Endothelial cell of umbilical vein (primary cell): ENCODE measurements at regions not wholly inside any gene's neighbourhood (a gene's known extent, or its start where the extent isn't known, plus 50 kb on each side); places are given as distances from the start of the nearest gene placed in this dataset.

Experiments
- BruUV-seq: library from RNA; stranded (reverse); fragments of 400-500 nt; replicated peaks from 2 replicates; lab custom pipeline; 2021; lab: Mats Ljungman, UMichigan
- CTCF ChIA-PET: fragments of 300-600, 350-600 bp; sonication (Branson Sonifier 250); formaldehyde crosslinking; loops from one replicate; lab custom pipeline; 2021; ENCODE audit warnings: antibody characterized with exemption, inconsistent platforms; lab: Charles Lee
- POLR2A ChIA-PET: fragments of 300-600, 350-600 bp; sonication (Branson Sonifier 250); formaldehyde crosslinking; loops from one replicate; lab custom pipeline; 2021; ENCODE audit warnings: antibody characterized with exemption, inconsistent platforms; lab: Charles Lee
- DNase-seq: peaks from one replicate; pipeline ENCODE4 v3.0.0-alpha.2; 2011; ENCODE audit warnings: low read depth, low spot score
- FAIRE-seq: peaks from 2 replicates; lab custom pipeline; 2011; peaks lifted over from hg19 to GRCh38; lab: Jason Lieb, UNC
- H2AFZ ChIP-seq: 2 replicates; pipeline ENCODE4 v1.6.0; 2012; ENCODE audit warnings: low read depth, low read length, control low read depth, inconsistent platforms
- H3K27ac ChIP-seq: 2 replicates; pipeline ENCODE4 v1.5.1; 2011; ENCODE audit warnings: low read depth, mild to moderate bottlenecking, control low read depth, low read length, moderate library complexity; ENCODE audit not compliant: insufficient read depth
- H3K27me3 ChIP-seq, 2 experiments: 2 replicates each; pipeline versions ENCODE4 v1.6.0 to v1.6.1; 2011; ENCODE audit warnings: low read length in 2 of 2, mixed read lengths in 1 of 2; ENCODE audit not compliant: control insufficient read depth in 2 of 2, insufficient read depth in 2 of 2
- H3K36me3 ChIP-seq, 2 experiments: 2 replicates in 1 of 2; 3 replicates in 1 of 2; pipeline ENCODE4 v1.5.1; 2011; ENCODE audit warnings: low read length in 2 of 2, mild to moderate bottlenecking in 1 of 2, moderate library complexity in 1 of 2; ENCODE audit not compliant: control insufficient read depth in 2 of 2, insufficient read depth in 2 of 2; ENCODE audit errors: extremely low read depth in 1 of 2
- H3K4me1 ChIP-seq: 3 replicates; pipeline ENCODE4 v1.5.1; 2011; ENCODE audit warnings: mild to moderate bottlenecking, low read length; ENCODE audit not compliant: control insufficient read depth, insufficient read depth; ENCODE audit errors: extremely low read depth
- H3K4me2 ChIP-seq: 2 replicates; pipeline ENCODE4 v1.6.1; 2011; ENCODE audit warnings: low read length, control low read depth, mixed read lengths; ENCODE audit not compliant: insufficient read depth
- H3K4me3 ChIP-seq, 3 experiments: fragments of 200-600 bp in 1 of 3; sonication (generic), shearing (Covaris generic) in 1 of 3; replicated peaks in 1 of 3; 2 replicates each; pipeline ENCODE4 v1.5.1; 2011 to 2016; ENCODE audit warnings: control low read depth in 3 of 3, low read length in 3 of 3, mild to moderate bottlenecking in 2 of 3, inconsistent platforms in 1 of 3, low read depth in 1 of 3, moderate library complexity in 1 of 3; ENCODE audit not compliant: insufficient read depth in 1 of 3
- H3K79me2 ChIP-seq: 2 replicates; pipeline ENCODE4 v1.6.0; 2012; ENCODE audit warnings: low read length, inconsistent platforms; ENCODE audit not compliant: control insufficient read depth, insufficient read depth
- H3K9ac ChIP-seq: replicated peaks from 2 replicates; pipeline ENCODE3; 2011; ENCODE audit warnings: low read length, control low read depth; ENCODE audit not compliant: insufficient read depth; ENCODE audit errors: extremely low read depth
- H3K9me1 ChIP-seq: replicated peaks from 3 replicates; pipeline ENCODE4 v1.6.0; 2011; ENCODE audit warnings: mild to moderate bottlenecking, low read length; ENCODE audit not compliant: control insufficient read depth, insufficient read depth; ENCODE audit errors: extremely low read depth
- H3K9me3 ChIP-seq: replicated peaks from 2 replicates; pipeline ENCODE4 v1.5.1; 2012; ENCODE audit warnings: low read length, inconsistent platforms; ENCODE audit not compliant: control insufficient read depth, insufficient read depth
- H4K20me1 ChIP-seq: replicated peaks from 2 replicates; pipeline ENCODE3; 2011; ENCODE audit warnings: mild to moderate bottlenecking, low read length; ENCODE audit not compliant: control insufficient read depth, insufficient read depth; ENCODE audit errors: extremely low read depth
- EZH2 ChIP-seq: IDR thresholded peaks from 2 replicates; pipeline ENCODE4 v1.6.1; 2012; ENCODE audit warnings: borderline replicate concordance, low read depth, mild to moderate bottlenecking, moderate library complexity, low read length, inconsistent platforms; ENCODE audit not compliant: severe bottlenecking
- FOS ChIP-seq: IDR thresholded peaks from 2 replicates; pipeline ENCODE4 v1.6.1; 2011; ENCODE audit warnings: mild to moderate bottlenecking, low read length, moderate library complexity, borderline replicate concordance; ENCODE audit not compliant: insufficient read depth
- GATA2 ChIP-seq: IDR thresholded peaks from 2 replicates; pipeline ENCODE4 v1.7.0; 2011; ENCODE audit warnings: low read depth, mild to moderate bottlenecking, moderate library complexity, mixed read lengths, low read length; ENCODE audit not compliant: insufficient read length, insufficient read depth
- JUN ChIP-seq: IDR thresholded peaks from 2 replicates; pipeline ENCODE4 v1.6.1; 2011; ENCODE audit warnings: borderline replicate concordance, low read depth; ENCODE audit not compliant: insufficient read length, insufficient read depth
- POLR2A ChIP-seq: IDR thresholded peaks from 2 replicates; pipeline ENCODE4 v1.6.1; 2012; ENCODE audit warnings: low read depth, mild to moderate bottlenecking, control low read depth, low read length
- POLR2AphosphoS5 ChIP-seq: IDR thresholded peaks from 2 replicates; pipeline ENCODE4 v1.6.1; 2012; ENCODE audit warnings: low read depth, mild to moderate bottlenecking, control low read depth, low read length, moderate library complexity; ENCODE audit not compliant: insufficient read depth
- dilution Hi-C: fragments of 300-500 bp; cut with MboI; formaldehyde crosslinking; loops from one replicate; pipeline ENCODE4 v1.15.0; 2019; ENCODE audit warnings: low sequenced_read_pairs; ENCODE audit not compliant: extremely low pct_ligation_motif_present
- intact Hi-C: fragments of 100-400 bp; cut with micrococcal nuclease; formaldehyde crosslinking; loops from one replicate; pipeline ENCODE4 v1.10.0; 2022
- TF ChIP-seq, protein P1 (sequence below), 2 donors: IDR thresholded peaks; 1 replicate in 1 of 2; 2 replicates in 1 of 2; pipeline ENCODE4 v1.5.1; 2011; ENCODE audit warnings: low read length in 2 of 2, mild to moderate bottlenecking in 2 of 2, moderate library complexity in 2 of 2, control low read depth in 1 of 2, inconsistent platforms in 1 of 2, low read depth in 1 of 2; ENCODE audit not compliant: insufficient read depth in 1 of 2; ENCODE audit errors: extremely low read depth in 1 of 2

DNA sequence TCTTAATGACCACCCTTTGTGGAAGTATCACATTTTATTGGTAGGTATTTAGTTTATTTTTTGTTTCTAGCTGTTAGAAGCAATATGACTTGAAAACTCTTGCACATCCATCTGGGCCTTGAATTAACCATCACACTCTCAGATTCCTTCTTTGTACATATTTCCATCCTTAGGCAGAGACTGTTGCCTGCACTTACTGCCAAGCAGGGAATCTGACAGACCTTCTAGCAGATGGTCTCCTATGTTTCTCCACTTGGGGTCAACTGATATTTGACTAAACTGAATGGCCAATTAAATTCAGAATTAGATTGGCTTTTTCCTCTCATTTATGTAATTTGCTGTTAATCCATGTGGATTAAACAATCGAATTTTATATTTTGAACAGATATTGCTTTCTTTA lies 324.9 kb upstream of the TGFBR2 start:
- Histone ChIP-seq H3K36me3 (no peaks in the 10 kb centered on the region), H4K20me1 (no peaks in the 10 kb centered on the region), H3K9me1 (no peaks in the 10 kb centered on the region), H3K9ac (no peak overlapping the region), H3K27me3 (no peaks in the 10 kb centered on the region), H3K4me3 (no peak overlapping the region), H2AFZ (no peak overlapping the region), H3K4me2 (no peak overlapping the region), H3K79me2 (no peaks in the 10 kb centered on the region), H3K9me3 (no peaks in the 10 kb centered on the region), H3K27ac (no peak overlapping the region), H3K4me1 (peaks cover 33% of the 10 kb centered on the region)
- TF ChIP-seq EZH2 (no peak), FOS (no peak), POLR2AphosphoS5 (no peak), JUN (no peak), POLR2A (no peak)
- FAIRE-seq, result no peak
- ChIA-PET CTCF (interaction anchor here (0.6 to 0.7 kb wide), 3 partner anchors 9 to 83 kb away, joined by 3 to 4 read pairs (median 3); no protein-coding TSS in a partner anchor), POLR2A (no interaction called here)
- intact Hi-C loops, result loop anchor here (5.0 kb wide), 1 partner anchor 34 kb away; no protein-coding TSS in a partner anchor
- dilution Hi-C loops, result no loop called here
- BruUV-seq, result no TSS peak
- DNase-seq, result no peak

DNA sequence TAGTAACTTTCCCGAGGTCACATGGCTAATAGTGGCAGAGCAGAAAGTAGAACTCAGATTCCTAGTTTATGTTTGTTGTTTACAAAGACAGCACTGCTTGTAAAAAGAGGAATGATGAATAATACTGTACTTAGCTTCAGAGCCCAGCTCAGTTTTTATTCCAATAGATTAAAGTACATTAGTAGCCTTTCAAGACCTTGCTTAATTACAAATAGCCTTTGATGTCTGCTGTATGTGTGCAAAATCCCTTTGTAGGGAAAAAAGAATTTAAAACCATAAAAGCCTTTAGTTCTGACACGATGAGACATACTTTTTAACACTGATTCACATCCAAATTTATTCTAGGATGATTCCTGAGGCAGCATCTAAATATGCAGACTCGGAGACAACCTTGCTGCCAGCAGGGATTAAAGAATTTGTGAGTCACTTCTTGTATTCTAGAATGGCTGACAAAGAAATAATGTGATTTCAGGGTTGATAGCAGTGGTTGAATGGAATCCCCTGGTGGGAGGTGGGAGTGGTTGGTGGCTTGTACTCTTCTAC lies 324.2 kb upstream of the TGFBR2 start:
- H3K27me3 ChIP-seq, result no peaks in the 10 kb centered on the region
- H3K9ac ChIP-seq, result peak overlapping the region; percentile 67
- peak; percentile 78 for DNase-seq
- BruUV-seq, result no TSS peak
- H3K4me1 ChIP-seq, result peaks cover 40% of the 10 kb centered on the region
- H3K9me1 ChIP-seq, result no peaks in the 10 kb centered on the region
- POLR2A ChIA-PET, result no interaction called here
- H3K27ac ChIP-seq, result peak overlapping the region; percentile 76
- intact Hi-C loops (loop anchor here (2.0 to 5.0 kb wide), 2 partner anchors 35 to 239 kb away; no protein-coding TSS in a partner anchor), dilution Hi-C loops (no loop called here)
- no peaks in the 10 kb centered on the region for H3K79me2 ChIP-seq
- H3K9me3 ChIP-seq, result no peaks in the 10 kb centered on the region
- no peaks in the 10 kb centered on the region for H4K20me1 ChIP-seq
- FAIRE-seq, result peak; percentile 64
- TF ChIP-seq FOS, result peak; percentile 73
- TF ChIP-seq, protein P1, sequence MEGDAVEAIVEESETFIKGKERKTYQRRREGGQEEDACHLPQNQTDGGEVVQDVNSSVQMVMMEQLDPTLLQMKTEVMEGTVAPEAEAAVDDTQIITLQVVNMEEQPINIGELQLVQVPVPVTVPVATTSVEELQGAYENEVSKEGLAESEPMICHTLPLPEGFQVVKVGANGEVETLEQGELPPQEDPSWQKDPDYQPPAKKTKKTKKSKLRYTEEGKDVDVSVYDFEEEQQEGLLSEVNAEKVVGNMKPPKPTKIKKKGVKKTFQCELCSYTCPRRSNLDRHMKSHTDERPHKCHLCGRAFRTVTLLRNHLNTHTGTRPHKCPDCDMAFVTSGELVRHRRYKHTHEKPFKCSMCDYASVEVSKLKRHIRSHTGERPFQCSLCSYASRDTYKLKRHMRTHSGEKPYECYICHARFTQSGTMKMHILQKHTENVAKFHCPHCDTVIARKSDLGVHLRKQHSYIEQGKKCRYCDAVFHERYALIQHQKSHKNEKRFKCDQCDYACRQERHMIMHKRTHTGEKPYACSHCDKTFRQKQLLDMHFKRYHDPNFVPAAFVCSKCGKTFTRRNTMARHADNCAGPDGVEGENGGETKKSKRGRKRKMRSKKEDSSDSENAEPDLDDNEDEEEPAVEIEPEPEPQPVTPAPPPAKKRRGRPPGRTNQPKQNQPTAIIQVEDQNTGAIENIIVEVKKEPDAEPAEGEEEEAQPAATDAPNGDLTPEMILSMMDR (IDR thresholded peaks at IDR 0.05; ENCODE audit: extremely low read depth in 1 of 2, insufficient read depth in 1 of 2, low read depth in 1 of 2, low read length in 2 of 2), result no peak
- TF ChIP-seq POLR2A, result no peak
- TF ChIP-seq GATA2, result peak; percentile 83
- peak; percentile 46 for TF ChIP-seq POLR2AphosphoS5
- TF ChIP-seq JUN, result peak; percentile 60
- CTCF ChIA-PET, result interaction anchor here (0.6 to 0.7 kb wide), 3 partner anchors 10 to 83 kb away, joined by 3 to 4 read pairs (median 3); no protein-coding TSS in a partner anchor
- H3K36me3 ChIP-seq, result no peaks in the 10 kb centered on the region
- peak overlapping the region; percentile 23 for H2AFZ ChIP-seq
- peak overlapping the region; percentile 25 for H3K4me2 ChIP-seq
- H3K4me3 ChIP-seq, result no peak overlapping the region
